ENCODE measurements at regions not wholly inside any gene's neighbourhood (a gene's known extent, or its start where the extent isn't known, plus 50 kb on each side); places are given as distances from the start of the nearest gene placed in this dataset.

GRCh38 chr3:40821315-40821714, 296.6 kb downstream of the ZNF621 start:
- Histone ChIP-seq H3K27me3 (ENCODE audit: insufficient read depth, low read length) (no peaks in the 10 kb centered on the region), H3K4me2 (ENCODE audit: insufficient read depth, low read length) (no peak overlapping the region), H3K79me2 (ENCODE audit: insufficient read depth, low read length) (no peaks in the 10 kb centered on the region), H3K4me3 (ENCODE audit: insufficient read depth, low read length) (no peak overlapping the region), H3K9me3 (ENCODE audit: low read depth, low read length) (no peaks in the 10 kb centered on the region), H3K27ac (ENCODE audit: low read depth, low read length) (no peak overlapping the region), H3K4me1 (ENCODE audit: insufficient read depth, low read length) (no peaks in the 10 kb centered on the region), H4K20me1 (ENCODE audit: insufficient read depth, low read length) (no peaks in the 10 kb centered on the region), H3K36me3 (ENCODE audit: insufficient read depth, low read length) (no peaks in the 10 kb centered on the region), H2AFZ (ENCODE audit: low read length) (no peak overlapping the region)
- no peak for DNase-seq (ENCODE audit: insufficient read length, low spot score, missing footprints)
- TF ChIP-seq CTCF (IDR thresholded peaks at IDR 0.05; ENCODE audit: extremely low read depth, low read depth, low read length), result no peak

GRCh38 chr3:40827226-40827625, 302.5 kb downstream of the ZNF621 start:
- Histone ChIP-seq H2AFZ (ENCODE audit: low read length) (no peak overlapping the region), H3K4me2 (ENCODE audit: insufficient read depth, low read length) (no peak overlapping the region), H3K27ac (ENCODE audit: low read depth, low read length) (no peak overlapping the region), H3K4me3 (ENCODE audit: insufficient read depth, low read length) (no peak overlapping the region), H3K27me3 (ENCODE audit: insufficient read depth, low read length) (no peaks in the 10 kb centered on the region), H3K79me2 (ENCODE audit: insufficient read depth, low read length) (no peaks in the 10 kb centered on the region), H3K36me3 (ENCODE audit: insufficient read depth, low read length) (no peaks in the 10 kb centered on the region), H4K20me1 (ENCODE audit: insufficient read depth, low read length) (no peaks in the 10 kb centered on the region), H3K9me3 (ENCODE audit: low read depth, low read length) (no peaks in the 10 kb centered on the region), H3K4me1 (ENCODE audit: insufficient read depth, low read length) (no peaks in the 10 kb centered on the region)
- no peak for TF ChIP-seq CTCF (IDR thresholded peaks at IDR 0.05; ENCODE audit: extremely low read depth, low read depth, low read length)
- no peak for DNase-seq (ENCODE audit: insufficient read length, low spot score, missing footprints)

- no peak for TF ChIP-seq CTCF (IDR thresholded peaks at IDR 0.05; ENCODE audit: extremely low read depth, low read depth, low read length)
- no peaks in the 10 kb centered on the region for H3K9me3 ChIP-seq (ENCODE audit: low read depth, low read length)
- H2AFZ ChIP-seq (ENCODE audit: low read length), result no peak overlapping the region
- no peaks in the 10 kb centered on the region for H3K36me3 ChIP-seq (ENCODE audit: insufficient read depth, low read length)
- no peaks in the 10 kb centered on the region for H4K20me1 ChIP-seq (ENCODE audit: insufficient read depth, low read length)
- H3K4me1 ChIP-seq (ENCODE audit: insufficient read depth, low read length), result no peaks in the 10 kb centered on the region
- H3K4me3 ChIP-seq (ENCODE audit: insufficient read depth, low read length), result no peak overlapping the region
- no peak overlapping the region for H3K27ac ChIP-seq (ENCODE audit: low read depth, low read length)
- H3K27me3 ChIP-seq (ENCODE audit: insufficient read depth, low read length), result no peaks in the 10 kb centered on the region
- DNase-seq (ENCODE audit: insufficient read length, low spot score, missing footprints), result no peak
- no peak overlapping the region for H3K4me2 ChIP-seq (ENCODE audit: insufficient read depth, low read length)
- no peaks in the 10 kb centered on the region for H3K79me2 ChIP-seq (ENCODE audit: insufficient read depth, low read length)
Measured at GRCh38 chr3:40827942-40828688, 303.4 kb downstream of the ZNF621 start.

GRCh38 chr3:40828741-40829415, 304.1 kb downstream of the ZNF621 start:
- no peak for DNase-seq (ENCODE audit: insufficient read length, low spot score, missing footprints)
- no peak overlapping the region for H3K4me3 ChIP-seq (ENCODE audit: insufficient read depth, low read length)
- H3K27me3 ChIP-seq (ENCODE audit: insufficient read depth, low read length), result no peaks in the 10 kb centered on the region
- TF ChIP-seq CTCF (IDR thresholded peaks at IDR 0.05; ENCODE audit: extremely low read depth, low read depth, low read length), result no peak
- H3K36me3 ChIP-seq (ENCODE audit: insufficient read depth, low read length), result no peaks in the 10 kb centered on the region
- H3K4me1 ChIP-seq (ENCODE audit: insufficient read depth, low read length), result no peaks in the 10 kb centered on the region
- no peak overlapping the region for H2AFZ ChIP-seq (ENCODE audit: low read length)
- no peaks in the 10 kb centered on the region for H3K9me3 ChIP-seq (ENCODE audit: low read depth, low read length)
- no peak overlapping the region for H3K4me2 ChIP-seq (ENCODE audit: insufficient read depth, low read length)
- H4K20me1 ChIP-seq (ENCODE audit: insufficient read depth, low read length), result no peaks in the 10 kb centered on the region
- no peak overlapping the region for H3K27ac ChIP-seq (ENCODE audit: low read depth, low read length)
- no peaks in the 10 kb centered on the region for H3K79me2 ChIP-seq (ENCODE audit: insufficient read depth, low read length)
